ENCODE measurements at regions not wholly inside any gene's neighbourhood (a gene's known extent, or its start where the extent isn't known, plus 50 kb on each side); places are given as distances from the start of the nearest gene placed in this dataset.

GRCh38 chr14:84181072-84181471 lies 1348.9 kb upstream of the FLRT2 start:
- TF ChIP-seq CTCF (IDR thresholded peaks at IDR 0.05), result no peak
- TF ChIP-seq POLR2AphosphoS5 (IDR thresholded peaks at IDR 0.05), result no peak
- TF ChIP-seq EP300 (IDR thresholded peaks at IDR 0.05; ENCODE audit: low read depth), result no peak

All from transverse colon (tissue), 4 donors.